ENCODE measurements at regions not wholly inside any gene's neighbourhood (a gene's known extent, or its start where the extent isn't known, plus 50 kb on each side); places are given as distances from the start of the nearest gene placed in this dataset.
A peak's percentile ranks its signal among the peaks of the same experiment; 100 is the strongest.

- no peak overlapping the region for H3K4me3 ChIP-seq (ENCODE audit: low read length)
- no peak overlapping the region for H3K27ac ChIP-seq (ENCODE audit: low read depth, low read length)
- H3F3A ChIP-seq (ENCODE audit: control insufficient read depth, insufficient read depth), result no peaks in the 10 kb centered on the region
- no peaks in the 10 kb centered on the region for H3K9me2 ChIP-seq (replicated peaks; ENCODE audit: control insufficient read depth, low read length)
- no peak for TF ChIP-seq EZH2phosphoT487 (IDR thresholded peaks at IDR 0.05; ENCODE audit: borderline replicate concordance, low read length)
- no peaks in the 10 kb centered on the region for H3K79me2 ChIP-seq (ENCODE audit: control insufficient read depth, low read length)
- H3K4me2 ChIP-seq (ENCODE audit: low read length), result no peak overlapping the region
- peaks cover 22% of the 10 kb centered on the region for H3K4me1 ChIP-seq (ENCODE audit: control insufficient read depth, low read length)
- no peaks in the 10 kb centered on the region for H3K36me3 ChIP-seq (ENCODE audit: control insufficient read depth, low read length)
- H4K20me1 ChIP-seq (ENCODE audit: control insufficient read depth, insufficient read depth, low read depth, low read length), result no peaks in the 10 kb centered on the region
- H3K27me3 ChIP-seq (ENCODE audit: control insufficient read depth, low read length), result no peaks in the 10 kb centered on the region
- no peaks in the 10 kb centered on the region for H3K9me3 ChIP-seq (ENCODE audit: control insufficient read depth, insufficient read depth, low read length)
Measured at GRCh38 chr3:68089572-68090011, 435.2 kb upstream of the SUCLG2 start.

- Histone ChIP-seq H3K9me3 (ENCODE audit: control insufficient read depth, insufficient read depth, low read length) (no peaks in the 10 kb centered on the region), H3K27ac (ENCODE audit: low read depth, low read length) (0 out of 2 replicates have a peak overlapping the region, but pooled peaks have one; percentile 22), H3K4me3 (ENCODE audit: low read length) (peak overlapping the region; percentile 4; the same call in 1 of the 2 replicates), H3K4me1 (ENCODE audit: control insufficient read depth, low read length) (peaks cover 22% of the 10 kb centered on the region), H3K27me3 (ENCODE audit: control insufficient read depth, low read length) (no peaks in the 10 kb centered on the region), H4K20me1 (ENCODE audit: control insufficient read depth, insufficient read depth, low read depth, low read length) (no peaks in the 10 kb centered on the region), H3F3A (ENCODE audit: control insufficient read depth, insufficient read depth) (no peaks in the 10 kb centered on the region), H3K36me3 (ENCODE audit: control insufficient read depth, low read length) (no peaks in the 10 kb centered on the region), H3K4me2 (ENCODE audit: low read length) (peak overlapping the region; percentile 42), H3K9me2 (replicated peaks; ENCODE audit: control insufficient read depth, low read length) (no peaks in the 10 kb centered on the region), H3K79me2 (ENCODE audit: control insufficient read depth, low read length) (no peaks in the 10 kb centered on the region)
- no peak for TF ChIP-seq EZH2phosphoT487 (IDR thresholded peaks at IDR 0.05; ENCODE audit: borderline replicate concordance, low read length)
- no peak for TF ChIP-seq CTCF (IDR thresholded peaks at IDR 0.05; ENCODE audit: low read depth, low read length, poor library complexity, severe bottlenecking)
Measured at GRCh38 chr3:68088636-68089035, 434.2 kb upstream of the SUCLG2 start.

GRCh38 chr3:68088216-68088615 lies 433.8 kb upstream of the SUCLG2 start:
- no peaks in the 10 kb centered on the region for H3F3A ChIP-seq (ENCODE audit: control insufficient read depth, insufficient read depth)
- peak overlapping the region; percentile 42 for H3K4me2 ChIP-seq (ENCODE audit: low read length)
- H3K79me2 ChIP-seq (ENCODE audit: control insufficient read depth, low read length), result no peaks in the 10 kb centered on the region
- peaks cover 22% of the 10 kb centered on the region for H3K4me1 ChIP-seq (ENCODE audit: control insufficient read depth, low read length)
- 0 out of 2 replicates have a peak overlapping the region, but pooled peaks have one; percentile 22 for H3K27ac ChIP-seq (ENCODE audit: low read depth, low read length)
- H3K9me2 ChIP-seq (replicated peaks; ENCODE audit: control insufficient read depth, low read length), result no peaks in the 10 kb centered on the region
- H3K9me3 ChIP-seq (ENCODE audit: control insufficient read depth, insufficient read depth, low read length), result no peaks in the 10 kb centered on the region
- H3K4me3 ChIP-seq (ENCODE audit: low read length), result peak overlapping the region; percentile 4; the same call in 1 of the 2 replicates
- H3K36me3 ChIP-seq (ENCODE audit: control insufficient read depth, low read length), result no peaks in the 10 kb centered on the region
- H4K20me1 ChIP-seq (ENCODE audit: control insufficient read depth, insufficient read depth, low read depth, low read length), result no peaks in the 10 kb centered on the region
- TF ChIP-seq EZH2phosphoT487 (IDR thresholded peaks at IDR 0.05; ENCODE audit: borderline replicate concordance, low read length) (no peak), CTCF (IDR thresholded peaks at IDR 0.05; ENCODE audit: low read depth, low read length, poor library complexity, severe bottlenecking) (no peak)
- no peaks in the 10 kb centered on the region for H3K27me3 ChIP-seq (ENCODE audit: control insufficient read depth, low read length)

GRCh38 chr3:68072062-68072461 lies 417.6 kb upstream of the SUCLG2 start:
- no peak overlapping the region for H3K27ac ChIP-seq (ENCODE audit: low read depth, low read length)
- no peak for TF ChIP-seq EZH2phosphoT487 (IDR thresholded peaks at IDR 0.05; ENCODE audit: borderline replicate concordance, low read length)
- TF ChIP-seq CTCF (IDR thresholded peaks at IDR 0.05; ENCODE audit: low read depth, low read length, poor library complexity, severe bottlenecking), result no peak

More at GRCh38 chr3:68072062-68072461, 417.6 kb upstream of the SUCLG2 start:
- Histone ChIP-seq H3F3A (ENCODE audit: control insufficient read depth, insufficient read depth) (no peaks in the 10 kb centered on the region), H3K9me2 (replicated peaks; ENCODE audit: control insufficient read depth, low read length) (no peaks in the 10 kb centered on the region), H3K4me3 (ENCODE audit: low read length) (no peak overlapping the region), H4K20me1 (ENCODE audit: control insufficient read depth, insufficient read depth, low read depth, low read length) (no peaks in the 10 kb centered on the region), H3K9me3 (ENCODE audit: control insufficient read depth, insufficient read depth, low read length) (peaks cover 8% of the 10 kb centered on the region; the same call in 1 of the 2 replicates), H3K27me3 (ENCODE audit: control insufficient read depth, low read length) (no peaks in the 10 kb centered on the region), H3K4me2 (ENCODE audit: low read length) (no peak overlapping the region), H3K79me2 (ENCODE audit: control insufficient read depth, low read length) (no peaks in the 10 kb centered on the region), H3K4me1 (ENCODE audit: control insufficient read depth, low read length) (no peaks in the 10 kb centered on the region), H3K36me3 (ENCODE audit: control insufficient read depth, low read length) (no peaks in the 10 kb centered on the region)
